HepG2 (cell line): ENCODE measurements at regions not wholly inside any gene's neighbourhood (a gene's known extent, or its start where the extent isn't known, plus 50 kb on each side); places are given as distances from the start of the nearest gene placed in this dataset.

Experiments
- EP300 ChIP-seq, 3 experiments: sonication (generic) in 1 of 3; formaldehyde crosslinking in 1 of 3; IDR thresholded peaks; 2 replicates each; pipeline versions ENCODE4 v1.5.1 to v1.6.1; 2011 to 2020; ENCODE audit warnings: low read depth in 2 of 3, low read length in 2 of 3, borderline replicate concordance in 1 of 3, improper control_type of control experiment in 1 of 3, mild to moderate bottlenecking in 1 of 3, missing genetic modification reagents in 1 of 3, moderate library complexity in 1 of 3
- ETV6 ChIP-seq: sonication (generic); formaldehyde crosslinking; conservative IDR thresholded peaks from 2 replicates; pipeline ENCODE4 v1.4.0; 2020; ENCODE audit warnings: missing genetic modification reagents
- FOXK2 ChIP-seq: fragments of 450-650 bp; IDR thresholded peaks from 2 replicates; pipeline ENCODE4 v1.6.1; 2016
- PBX3 ChIP-seq: sonication (generic); formaldehyde crosslinking; IDR thresholded peaks from 2 replicates; pipeline ENCODE4 v1.8.1; 2023; ENCODE audit warnings: missing genetic modification reagents, inconsistent platforms, borderline replicate concordance
- PREB ChIP-seq: sonication (generic); formaldehyde crosslinking; IDR thresholded peaks from 2 replicates; pipeline ENCODE4 v1.4.0; 2020; ENCODE audit warnings: missing genetic modification reagents

GRCh38 chr7:130939321-130940095, 205.5 kb upstream of the KLF14 start:
- TF ChIP-seq EP300 (IDR thresholded peaks at IDR 0.05; ENCODE audit: low read depth in 2 of 2, low read length in 2 of 2) (no peak), EP300 (CRISPR knock-in tag; IDR thresholded peaks at IDR 0.05; ENCODE audit: borderline replicate concordance) (no peak), PREB (no peak), ETV6 (CRISPR knock-in tag) (no peak), FOXK2 (no peak), PBX3 (CRISPR knock-in tag) (no peak)
